GM23248 (cell line): ENCODE measurements at regions not wholly inside any gene's neighbourhood (a gene's known extent, or its start where the extent isn't known, plus 50 kb on each side); places are given as distances from the start of the nearest gene placed in this dataset.

ENCODE experiments used
- DNase-seq: peaks from one replicate; pipeline ENCODE4 v3.0.0-alpha.2; 2015
- H2AFZ ChIP-seq: fragments of 200-600 bp; sonication (generic); 2 replicates; pipeline ENCODE4 v1.6.1; 2016; ENCODE audit warnings: antibody characterized with exemption
- H3F3A ChIP-seq: fragments of 200-600 bp; sonication (generic); 2 replicates; pipeline ENCODE4 v1.6.1; 2016; ENCODE audit warnings: mild to moderate bottlenecking, antibody characterized with exemption, mixed run types; ENCODE audit not compliant: insufficient read depth
- H3K27ac ChIP-seq: fragments of 200-600 bp; sonication (generic); 2 replicates; pipeline ENCODE4 v1.5.1; 2016; ENCODE audit warnings: mild to moderate bottlenecking
- H3K27me3 ChIP-seq: fragments of 200-600 bp; sonication (generic); replicated peaks from 2 replicates; pipeline ENCODE4 v1.6.1; 2016; ENCODE audit warnings: mild to moderate bottlenecking; ENCODE audit not compliant: insufficient read depth
- H3K36me3 ChIP-seq: fragments of 200-600 bp; sonication (generic); 2 replicates; pipeline ENCODE4 v1.6.1; 2016; ENCODE audit warnings: low read depth, mild to moderate bottlenecking
- H3K4me1 ChIP-seq: fragments of 200-600 bp; sonication (generic); 2 replicates; pipeline ENCODE4 v1.6.1; 2016; ENCODE audit warnings: mild to moderate bottlenecking; ENCODE audit not compliant: insufficient read depth
- H3K4me2 ChIP-seq: fragments of 200-600 bp; sonication (generic); one replicate; pipeline ENCODE4 v1.6.1; 2016; ENCODE audit warnings: mild to moderate bottlenecking; ENCODE audit not compliant: unreplicated experiment
- H3K4me3 ChIP-seq: fragments of 200-600 bp; sonication (generic); 2 replicates; pipeline ENCODE4 v1.5.1; 2016; ENCODE audit warnings: mild to moderate bottlenecking
- H3K79me2 ChIP-seq: fragments of 200-600 bp; sonication (generic); 2 replicates; pipeline ENCODE4 v1.6.1; 2016; ENCODE audit warnings: mild to moderate bottlenecking; ENCODE audit not compliant: insufficient read depth
- H3K9ac ChIP-seq: fragments of 200-600 bp; sonication (generic); 2 replicates; pipeline ENCODE4 v1.6.1; 2016; ENCODE audit warnings: mild to moderate bottlenecking
- H3K9me2 ChIP-seq: fragments of 200-600 bp; sonication (generic); 2 replicates; pipeline ENCODE4 v1.6.1; 2016; ENCODE audit warnings: mixed run types, mild to moderate bottlenecking, moderate library complexity; ENCODE audit not compliant: insufficient read depth
- H3K9me3 ChIP-seq: fragments of 200-600 bp; sonication (generic); one replicate; pipeline ENCODE4 v1.6.1; 2017; ENCODE audit warnings: low read depth
- H4K20me1 ChIP-seq: fragments of 200-600 bp; sonication (generic); 2 replicates; pipeline ENCODE4 v1.6.0; 2016; ENCODE audit not compliant: insufficient read depth
- EZH2 ChIP-seq: fragments of 200-600 bp; sonication (generic); IDR thresholded peaks from 2 replicates; pipeline ENCODE4 v1.6.1; 2018; ENCODE audit warnings: antibody characterized with exemption, mild to moderate bottlenecking; ENCODE audit not compliant: insufficient read depth, poor library complexity, severe bottlenecking
- EZH2phosphoT487 ChIP-seq: fragments of 200-600 bp; sonication (generic); IDR thresholded peaks from 2 replicates; pipeline ENCODE4 v1.6.1; 2018; ENCODE audit warnings: antibody characterized with exemption, moderate library complexity, mild to moderate bottlenecking, low read depth; ENCODE audit not compliant: insufficient read depth
- WGBS, 2 experiments: methylation state at CpG; one replicate each; pipeline ENCODE4 v1.1.6; 2015 to 2017; ENCODE audit warnings: low lambda C conversion rate in 2 of 2, low coverage in 1 of 2; ENCODE audit errors: missing lambda C conversion rate in 2 of 2; 5-methylcytosine and 5-hydroxymethylcytosine counted together
- in situ Hi-C: fragments of 300-500 bp; cut with MboI; formaldehyde crosslinking; loops from 2 replicates; pipeline ENCODE4 v1.15.0; 2020

DNA sequence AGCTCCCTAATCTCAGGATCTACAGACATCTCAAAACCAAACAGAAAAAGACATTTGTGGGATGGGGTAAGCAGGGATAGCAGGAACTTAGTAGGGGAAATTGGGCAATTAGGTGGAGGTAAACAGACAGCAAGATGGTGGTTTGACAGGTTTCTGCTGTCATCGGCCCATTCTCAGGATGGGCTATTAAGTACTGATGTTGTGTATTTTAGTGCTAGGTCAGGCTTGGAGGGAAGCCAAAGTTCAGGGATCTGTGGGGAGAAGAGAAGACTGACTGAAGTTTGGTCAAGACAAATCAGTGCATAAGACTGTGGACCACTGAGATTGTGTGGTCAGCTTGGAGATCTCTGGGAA, 96.8 kb upstream of the THUMPD2 start:
- in situ Hi-C loops: no loop called here

GRCh38 chr2:39875182-39875913, 96.3 kb upstream of the THUMPD2 start:
- Histone ChIP-seq H3K27ac (peak overlapping the region; percentile 57), H3K9me3 (no peaks in the 10 kb centered on the region), H3K4me1 (peaks cover 28% of the 10 kb centered on the region), H2AFZ (no peak overlapping the region), H3K9me2 (no peaks in the 10 kb centered on the region), H3F3A (peaks cover 35% of the 10 kb centered on the region), H3K9ac (no peak overlapping the region), H3K27me3 (no peaks in the 10 kb centered on the region), H3K79me2 (no peaks in the 10 kb centered on the region), H3K4me2 (peak overlapping the region; percentile 13), H3K4me3 (no peak overlapping the region), H4K20me1 (no peaks in the 10 kb centered on the region), H3K36me3 (no peaks in the 10 kb centered on the region)
- DNase-seq: peak; percentile 92
- in situ Hi-C loops: no loop called here
- TF ChIP-seq EZH2phosphoT487: no peak
- no peak for TF ChIP-seq EZH2
- 49 to 51% methylated on average over 5 of the region's 5 CpGs for WGBS, 2 experiments

More for the DNA sequence above, 96.8 kb upstream of the THUMPD2 start:
- Histone ChIP-seq H4K20me1 (no peaks in the 10 kb centered on the region), H3K9me2 (no peaks in the 10 kb centered on the region), H3K79me2 (no peaks in the 10 kb centered on the region), H3K36me3 (no peaks in the 10 kb centered on the region), H3K4me2 (no peak overlapping the region), H3K4me1 (peaks cover 23% of the 10 kb centered on the region), H3K9me3 (no peaks in the 10 kb centered on the region), H2AFZ (no peak overlapping the region), H3K4me3 (no peak overlapping the region), H3K27me3 (no peaks in the 10 kb centered on the region), H3K27ac (peak overlapping the region; percentile 43; the same call in 1 of the 2 replicates), H3F3A (peaks cover 29% of the 10 kb centered on the region), H3K9ac (no peak overlapping the region)
- no peak for TF ChIP-seq EZH2phosphoT487
- TF ChIP-seq EZH2: no peak
- WGBS, 2 experiments: 95 to 100% methylated on average over 1 of the region's 1 CpG
- DNase-seq: peak; percentile 2

GRCh38 chr2:39874236-39874635, 95.2 kb upstream of the THUMPD2 start:
- H4K20me1 ChIP-seq: no peaks in the 10 kb centered on the region
- H3K27ac ChIP-seq: no peak overlapping the region

DNA sequence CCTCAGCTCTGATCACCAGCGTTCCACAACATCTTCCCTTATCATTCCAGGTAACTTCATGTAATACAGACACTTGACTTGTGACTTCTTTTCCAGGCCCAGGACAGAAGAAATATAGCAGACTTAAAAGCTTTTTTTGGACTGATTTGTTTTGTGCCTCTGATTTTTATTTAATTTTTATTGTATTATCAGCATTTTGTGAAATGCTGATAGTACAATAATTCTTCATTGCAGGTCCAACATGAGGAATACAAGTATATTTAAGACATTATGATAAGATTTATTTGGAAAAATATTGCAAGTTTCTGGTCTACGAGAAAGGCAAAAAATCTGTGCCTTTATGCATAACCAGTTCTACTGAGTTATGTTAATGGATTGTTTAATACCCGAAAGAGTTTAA, 94.5 kb upstream of the THUMPD2 start:
- in situ Hi-C loops: no loop called here
- H3K9me2 ChIP-seq: no peaks in the 10 kb centered on the region
- H3K79me2 ChIP-seq: no peaks in the 10 kb centered on the region
- no peak overlapping the region for H3K4me2 ChIP-seq
- 96 to 100% methylated on average over 3 of the region's 3 CpGs for WGBS, 2 experiments
- TF ChIP-seq EZH2phosphoT487: no peak
- TF ChIP-seq EZH2: no peak
- no peaks in the 10 kb centered on the region for H3K36me3 ChIP-seq
- H3K27me3 ChIP-seq: no peaks in the 10 kb centered on the region
- no peak for DNase-seq
- no peak overlapping the region for H3K9ac ChIP-seq
- H3K27ac ChIP-seq: no peak overlapping the region
- H3K9me3 ChIP-seq: no peaks in the 10 kb centered on the region
- H4K20me1 ChIP-seq: no peaks in the 10 kb centered on the region
- H3F3A ChIP-seq: peaks cover 38% of the 10 kb centered on the region
- H3K4me3 ChIP-seq: no peak overlapping the region
- peaks cover 33% of the 10 kb centered on the region for H3K4me1 ChIP-seq
- H2AFZ ChIP-seq: no peak overlapping the region

More at GRCh38 chr2:39874236-39874635, 95.2 kb upstream of the THUMPD2 start:
- no peak overlapping the region for H3K4me3 ChIP-seq
- H3K27me3 ChIP-seq: no peaks in the 10 kb centered on the region
- H3K9me2 ChIP-seq: no peaks in the 10 kb centered on the region
- H3F3A ChIP-seq: peaks cover 38% of the 10 kb centered on the region
- H3K9ac ChIP-seq: no peak overlapping the region
- peaks cover 33% of the 10 kb centered on the region for H3K4me1 ChIP-seq
- H3K36me3 ChIP-seq: no peaks in the 10 kb centered on the region
- in situ Hi-C loops: no loop called here
- H3K79me2 ChIP-seq: no peaks in the 10 kb centered on the region
- WGBS, 2 experiments: 95 to 97% methylated on average over 4 of the region's 4 CpGs
- no peak overlapping the region for H2AFZ ChIP-seq
- H3K9me3 ChIP-seq: no peaks in the 10 kb centered on the region
- no peak for TF ChIP-seq EZH2phosphoT487
- no peak for TF ChIP-seq EZH2
- H3K4me2 ChIP-seq: no peak overlapping the region
- no peak for DNase-seq
